ENCODE measurements at regions not wholly inside any gene's neighbourhood (a gene's known extent, or its start where the extent isn't known, plus 50 kb on each side); places are given as distances from the start of the nearest gene placed in this dataset.

GRCh38 chrY:8729971-8730370 is 607.3 kb upstream of the TSPY4 start:
- no peak for TF ChIP-seq POLR2A (IDR thresholded peaks at IDR 0.05)
- TF ChIP-seq CTCF (IDR thresholded peaks at IDR 0.05): no peak
- no peak for TF ChIP-seq EP300 (IDR thresholded peaks at IDR 0.05)

Data from tibial nerve (tissue), 4 donors.